TTC549 (cell line): ENCODE measurements at regions not wholly inside any gene's neighbourhood (a gene's known extent, or its start where the extent isn't known, plus 50 kb on each side); places are given as distances from the start of the nearest gene placed in this dataset.

Experiments
- FAIRE-seq: peaks from 2 replicates; lab custom pipeline; 2012; peaks lifted over from hg19 to GRCh38; lab: Jason Lieb, UNC

DNA sequence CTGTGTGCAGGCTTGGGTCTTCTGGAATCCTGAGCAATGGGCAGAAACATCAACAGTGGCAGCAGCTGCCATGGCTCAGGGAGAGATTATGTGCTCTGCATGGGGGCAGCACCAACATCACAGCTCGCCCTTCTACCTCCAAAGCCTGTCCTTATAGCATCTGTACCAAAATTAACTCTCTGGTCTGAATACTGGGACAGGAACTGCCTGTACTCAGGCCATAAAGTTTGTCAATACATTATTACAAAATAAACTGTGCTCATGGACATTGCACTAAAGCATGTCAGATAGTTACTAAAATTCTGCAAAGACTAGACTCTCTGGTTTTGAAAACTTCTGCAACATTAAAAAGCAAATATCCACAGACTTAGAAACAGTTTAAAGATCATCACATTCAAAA lies 91.6 kb downstream of the ZC3H11B start:
- no peak for FAIRE-seq

DNA sequence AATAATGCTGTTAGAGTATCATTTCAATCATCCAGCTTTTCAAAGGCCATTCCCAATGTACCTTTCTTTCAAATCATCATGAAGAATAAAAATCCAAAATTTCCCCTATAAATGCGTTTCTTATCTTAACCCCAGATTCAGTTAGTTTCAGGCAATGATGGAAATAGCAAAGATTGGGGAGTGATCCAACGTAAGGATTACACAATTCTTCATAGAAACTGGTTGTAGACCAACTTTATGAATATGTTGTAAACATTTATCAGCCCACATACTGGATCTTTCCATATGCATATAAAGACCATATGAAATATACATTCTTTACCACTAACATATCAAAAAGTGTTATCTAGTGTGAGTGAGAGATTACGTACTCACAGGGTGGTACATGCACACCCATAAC lies 92.7 kb downstream of the ZC3H11B start:
- no peak for FAIRE-seq

DNA sequence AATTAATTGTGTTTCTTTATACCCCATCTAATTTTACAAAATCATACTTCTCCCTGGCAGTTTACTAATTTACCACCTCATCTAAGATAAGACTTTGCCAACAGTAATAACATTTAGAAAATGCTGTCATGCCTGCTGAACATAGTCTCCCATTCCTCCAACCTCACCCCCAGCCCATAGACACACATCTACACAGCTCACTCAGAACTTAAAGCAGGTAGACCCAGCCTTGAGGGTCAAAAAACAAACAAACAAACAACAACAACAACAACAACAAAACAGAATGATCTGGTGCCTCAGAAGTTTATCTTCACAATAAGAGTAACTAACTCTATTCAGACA lies 94.0 kb downstream of the ZC3H11B start:
- FAIRE-seq: no peak

DNA sequence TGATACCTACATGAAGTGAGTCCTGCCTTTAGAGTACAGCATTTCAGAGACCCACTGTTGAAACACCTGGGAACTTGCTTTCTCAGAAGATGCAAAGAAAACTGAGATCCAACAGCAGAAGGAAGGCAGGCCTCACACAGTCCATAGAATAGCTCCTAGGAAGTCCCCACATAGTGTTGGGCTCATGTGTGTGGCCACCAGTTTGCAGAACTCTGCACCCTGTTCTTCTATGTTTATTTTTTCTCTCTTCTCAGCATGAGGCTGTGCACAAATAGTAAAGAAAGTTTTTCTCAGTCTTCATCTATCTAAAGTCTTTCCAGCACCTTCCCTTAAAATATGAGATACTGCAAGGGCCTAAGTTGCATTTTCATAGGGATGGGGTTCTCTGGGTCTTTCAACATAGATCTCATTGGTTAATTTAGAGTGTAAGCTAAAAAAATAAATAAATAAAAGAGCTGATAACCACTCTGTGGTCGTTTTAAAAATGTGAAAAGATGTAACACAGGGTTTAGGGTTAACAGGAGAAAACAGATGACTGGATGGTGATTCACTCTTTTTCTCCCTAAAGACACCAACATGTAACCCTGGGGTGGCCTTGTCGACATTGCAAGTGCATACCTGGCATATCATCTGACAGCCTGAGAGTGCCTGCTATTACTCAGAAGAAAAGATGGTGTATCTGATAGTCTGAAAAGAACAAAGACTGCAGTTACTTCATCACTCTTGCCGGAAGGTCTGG lies 94.6 kb downstream of the ZC3H11B start:
- no peak for FAIRE-seq

DNA sequence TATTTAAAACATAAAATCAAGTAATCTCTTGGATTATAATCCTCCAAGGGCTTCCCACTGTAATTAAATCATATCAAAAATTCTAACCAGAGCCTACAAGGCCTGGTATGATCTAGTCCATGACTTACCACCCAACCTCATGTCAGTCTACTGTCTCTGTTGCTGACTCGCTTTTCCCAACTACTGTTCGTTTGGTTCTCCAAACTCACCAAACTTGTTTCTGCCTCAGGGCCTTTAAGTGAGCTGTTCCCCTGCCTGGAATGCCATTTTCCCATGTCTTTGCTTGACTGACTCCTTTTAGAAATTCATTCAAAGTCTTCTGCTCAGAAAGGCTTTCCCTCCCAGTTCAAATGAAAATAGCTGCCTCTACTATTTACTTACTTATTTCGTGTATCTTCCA lies 95.9 kb downstream of the ZC3H11B start:
- FAIRE-seq: no peak

DNA sequence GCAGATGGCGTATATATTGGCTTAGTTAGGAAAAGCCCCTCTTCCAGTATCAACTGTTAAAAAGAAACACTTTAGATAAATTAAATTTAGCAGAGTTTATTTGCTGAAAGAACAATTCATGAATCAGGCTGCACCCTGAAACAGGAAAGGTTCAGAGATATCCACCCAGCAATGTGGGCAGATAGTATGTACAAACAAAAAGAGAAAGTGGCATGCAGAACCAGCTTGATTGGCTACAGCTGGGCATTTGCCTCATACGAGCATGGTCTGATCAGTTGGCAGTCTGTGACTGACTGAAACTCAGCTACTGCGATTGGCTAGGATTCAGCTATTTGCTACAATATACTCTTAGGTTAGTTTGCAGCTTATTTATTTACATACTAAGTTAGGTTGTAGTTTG lies 98.2 kb downstream of the ZC3H11B start:
- no peak for FAIRE-seq

DNA sequence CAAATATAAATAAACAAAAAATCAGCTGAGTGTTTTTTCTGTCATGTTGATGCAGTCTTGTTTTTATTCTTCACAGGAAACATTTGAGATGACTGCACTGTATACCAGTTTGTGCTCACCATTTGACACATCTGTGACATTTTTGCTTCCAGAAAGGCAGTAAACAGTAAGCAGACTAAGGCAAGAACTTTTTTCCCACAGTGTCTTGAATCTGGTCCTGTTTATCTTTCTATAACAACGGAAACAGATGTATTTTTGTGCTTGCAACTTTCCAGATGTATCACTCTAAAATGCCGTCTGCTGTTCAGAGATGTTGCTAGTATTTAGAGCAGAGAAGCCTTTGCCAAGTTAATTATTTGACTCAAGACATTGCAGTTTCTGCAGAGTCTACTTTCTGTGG lies 105.5 kb downstream of the ZC3H11B start:
- no peak for FAIRE-seq

DNA sequence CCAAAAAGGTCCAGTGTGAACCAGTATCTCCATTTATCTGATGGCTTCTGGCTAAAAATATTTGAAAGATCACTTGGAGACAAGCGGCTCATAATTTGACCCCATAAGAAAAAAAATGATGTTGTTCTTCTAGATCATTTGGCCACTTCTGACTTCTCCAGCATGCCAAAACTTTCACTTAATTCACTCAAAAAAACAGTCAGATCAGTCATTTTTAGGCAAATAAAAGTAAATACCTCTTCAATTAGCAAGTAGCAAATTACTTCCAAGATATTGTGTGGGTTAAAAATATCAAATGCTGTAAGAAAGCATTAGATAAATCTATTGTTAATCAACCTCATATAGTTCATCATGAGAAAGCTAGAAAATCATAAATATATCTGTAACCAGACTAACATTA lies 106.0 kb downstream of the ZC3H11B start:
- no peak for FAIRE-seq

DNA sequence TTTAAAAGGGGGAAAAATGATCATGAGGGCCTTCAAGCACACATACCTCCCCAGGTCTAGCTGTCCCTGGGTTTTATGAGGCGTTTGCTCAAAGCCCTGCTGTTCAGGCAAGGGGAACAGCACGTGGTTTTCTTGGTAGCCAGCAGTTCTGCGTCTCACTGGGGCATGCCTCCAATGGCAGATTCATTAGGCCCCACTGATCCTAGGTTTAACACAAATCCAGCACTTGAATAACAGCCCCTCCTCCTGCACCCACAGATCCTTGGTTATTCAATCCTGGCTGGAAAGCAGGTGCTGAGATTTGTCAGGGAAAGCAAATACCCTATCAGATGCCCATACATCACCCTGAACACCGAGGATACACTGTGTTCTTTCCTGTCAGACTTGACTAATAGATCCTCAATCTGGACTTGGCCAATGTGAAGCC lies 106.4 kb downstream of the ZC3H11B start:
- FAIRE-seq: no peak

DNA sequence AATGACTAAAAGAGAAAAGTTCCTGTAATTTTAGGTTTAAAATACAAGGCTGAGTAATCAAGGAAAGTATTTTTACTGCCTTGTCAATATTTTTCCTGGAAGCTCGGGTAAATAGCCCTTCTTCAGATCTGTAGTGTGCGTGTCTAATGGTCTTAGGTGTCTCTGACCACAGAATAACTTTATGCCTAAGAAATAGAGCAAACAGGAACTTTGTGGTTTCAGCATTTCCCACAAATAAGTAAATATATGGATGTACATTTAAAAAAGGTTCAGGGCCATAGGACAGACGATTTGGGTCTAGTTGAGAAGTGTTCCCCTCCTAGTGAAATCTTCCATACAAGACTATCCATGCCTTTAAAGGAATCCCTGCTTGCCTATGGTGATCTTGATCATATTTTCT lies 107.0 kb downstream of the ZC3H11B start:
- no peak for FAIRE-seq

DNA sequence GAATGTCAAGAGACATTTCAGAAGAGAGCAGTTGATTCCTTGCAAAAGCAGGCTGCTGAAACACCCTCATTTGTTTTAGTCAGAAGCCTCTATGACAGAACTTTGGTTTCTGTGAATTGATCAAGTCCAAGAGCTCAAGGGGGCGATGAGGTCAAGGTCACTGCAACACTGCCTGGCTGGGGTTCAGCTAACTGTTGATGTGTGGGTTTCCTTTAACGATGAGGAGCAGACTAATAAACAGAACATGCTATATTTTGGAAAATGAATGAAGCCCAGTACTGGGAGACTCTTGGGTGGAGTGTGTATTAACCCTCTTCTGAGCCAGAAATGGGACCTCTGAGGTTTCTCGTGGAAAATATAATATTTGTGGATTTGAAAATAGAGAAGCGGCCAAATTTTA lies 109.3 kb downstream of the ZC3H11B start:
- no peak for FAIRE-seq

DNA sequence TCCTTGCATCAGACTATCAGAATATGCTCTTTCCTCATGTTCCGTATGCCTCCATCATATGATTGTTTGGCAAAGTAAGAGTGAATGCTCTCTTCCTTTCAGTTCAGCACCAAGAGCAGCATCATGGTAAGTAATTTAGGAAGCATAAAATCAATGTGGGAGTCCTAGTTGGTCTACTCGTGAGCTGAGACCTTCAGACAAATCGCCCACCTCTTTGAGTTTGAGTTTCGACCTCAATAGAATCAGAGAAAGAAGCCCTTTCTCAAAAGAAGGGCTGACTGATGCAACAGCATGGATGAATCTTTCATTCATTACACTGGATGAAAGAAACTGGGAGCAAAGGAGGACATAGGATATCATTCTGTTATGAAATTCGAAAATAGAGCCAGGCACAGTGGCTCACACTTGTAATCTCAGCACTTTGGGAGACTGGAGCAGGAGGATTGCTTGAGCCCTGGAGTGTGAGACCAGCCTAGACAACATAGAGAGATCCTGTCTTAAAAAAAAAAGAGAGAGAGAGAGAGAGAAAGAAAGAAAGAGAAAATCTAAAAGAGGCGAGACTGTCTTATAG lies 112.5 kb downstream of the ZC3H11B start:
- no peak for FAIRE-seq

DNA sequence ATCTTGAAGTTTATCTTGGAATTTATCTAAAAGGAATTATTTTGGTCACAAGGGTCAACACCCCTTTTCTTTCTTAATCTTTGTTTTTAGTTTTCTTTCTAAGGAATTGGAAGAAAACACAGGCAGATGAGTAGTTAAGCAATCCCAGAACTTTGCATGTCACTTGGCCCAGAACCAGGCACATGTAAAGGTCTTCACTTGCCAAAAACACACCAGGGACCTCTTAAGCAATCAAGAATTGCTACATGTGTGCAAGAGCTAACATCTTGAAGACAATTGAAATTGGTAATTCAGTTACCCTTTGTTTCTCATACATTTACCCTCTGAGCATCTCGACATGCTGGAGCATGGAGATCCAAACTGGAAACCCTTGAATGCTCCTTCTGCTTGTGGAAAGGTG lies 114.2 kb downstream of the ZC3H11B start:
- FAIRE-seq: no peak

DNA sequence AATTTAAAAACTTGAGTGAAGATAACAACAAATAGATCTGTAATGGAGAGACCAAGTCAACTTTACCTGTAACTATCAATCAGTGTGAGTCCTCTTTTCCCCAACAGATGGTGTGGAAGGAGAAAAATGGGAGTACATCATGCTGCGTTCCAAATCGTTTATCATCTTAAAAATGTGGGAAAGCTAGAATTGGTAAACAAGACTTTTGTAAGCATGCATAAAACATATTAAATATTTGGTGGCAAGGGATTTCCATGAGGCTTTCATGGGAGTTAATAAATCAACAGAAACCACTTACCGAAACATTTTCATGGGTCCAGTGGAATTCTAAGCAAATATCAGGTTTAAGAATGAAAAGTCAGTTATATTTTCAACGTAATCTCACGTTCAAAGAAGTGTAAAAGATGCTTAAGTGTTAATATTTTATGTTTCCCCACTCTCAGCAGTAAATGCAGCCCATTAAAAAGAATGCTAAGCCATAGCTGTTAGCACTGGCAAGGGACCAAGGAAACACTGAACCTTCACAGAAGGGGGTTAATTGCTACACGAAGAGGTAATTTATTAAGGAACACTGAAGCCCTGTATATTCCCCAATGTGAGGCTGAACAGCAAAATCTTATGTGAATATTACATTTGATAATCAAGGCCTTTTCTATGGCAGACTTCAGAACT lies 117.0 kb downstream of the ZC3H11B start:
- FAIRE-seq: no peak

DNA sequence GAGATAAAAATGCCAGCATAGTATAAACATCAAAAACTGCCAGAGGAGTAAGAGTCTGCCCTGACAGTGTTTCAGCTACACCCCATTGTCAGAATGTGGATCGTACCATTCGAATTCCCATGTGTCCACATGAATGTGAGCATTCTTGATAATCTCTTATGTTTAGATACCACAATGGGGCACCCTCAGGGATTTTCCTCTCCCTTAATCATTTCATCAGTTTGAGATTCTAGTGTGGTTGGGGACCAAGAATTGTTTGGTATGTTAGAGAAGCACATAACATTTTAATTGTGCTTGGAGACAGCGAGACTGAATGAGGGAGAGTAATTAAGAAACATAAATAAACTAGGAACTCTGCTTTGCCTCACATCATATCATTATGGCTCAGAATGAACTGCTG lies 120.2 kb downstream of the ZC3H11B start:
- no peak for FAIRE-seq

DNA sequence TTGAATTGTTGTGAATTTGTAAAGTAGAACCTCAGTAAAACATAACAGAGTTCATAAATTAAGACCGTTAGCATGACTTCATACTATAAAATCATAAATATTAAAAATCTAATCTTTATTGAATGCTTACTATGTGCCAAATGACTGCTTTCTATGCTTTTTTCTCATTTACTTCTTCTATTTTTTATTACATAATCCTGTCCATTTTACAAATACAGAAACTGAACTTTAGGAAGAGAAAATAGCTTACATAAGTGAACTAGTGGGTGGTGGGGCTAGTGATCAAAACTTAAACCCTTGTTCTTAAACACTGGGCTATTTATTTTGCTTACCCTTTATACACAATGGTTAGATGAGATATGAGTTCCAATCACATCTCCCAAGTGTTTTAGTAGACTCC lies 122.3 kb downstream of the ZC3H11B start:
- FAIRE-seq: no peak

DNA sequence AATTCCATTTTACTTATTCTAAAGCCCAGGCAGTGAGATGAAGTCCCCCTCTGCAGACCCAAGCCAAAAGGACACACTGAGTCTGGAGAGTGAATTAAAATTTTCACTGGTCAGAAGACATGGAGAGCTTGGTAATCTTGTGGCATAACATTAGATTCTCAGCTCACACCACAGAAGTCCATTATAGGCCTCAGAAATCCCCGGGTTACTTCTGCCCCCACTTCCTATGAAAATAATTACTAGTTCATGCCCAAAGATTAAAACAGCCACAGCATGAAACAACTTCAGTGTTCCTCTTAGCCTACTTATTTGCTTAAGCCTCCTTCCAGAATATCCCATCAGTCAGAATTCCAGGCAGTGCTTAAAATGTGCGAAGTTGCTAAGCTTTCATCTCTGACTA lies 123.3 kb downstream of the ZC3H11B start:
- no peak for FAIRE-seq

DNA sequence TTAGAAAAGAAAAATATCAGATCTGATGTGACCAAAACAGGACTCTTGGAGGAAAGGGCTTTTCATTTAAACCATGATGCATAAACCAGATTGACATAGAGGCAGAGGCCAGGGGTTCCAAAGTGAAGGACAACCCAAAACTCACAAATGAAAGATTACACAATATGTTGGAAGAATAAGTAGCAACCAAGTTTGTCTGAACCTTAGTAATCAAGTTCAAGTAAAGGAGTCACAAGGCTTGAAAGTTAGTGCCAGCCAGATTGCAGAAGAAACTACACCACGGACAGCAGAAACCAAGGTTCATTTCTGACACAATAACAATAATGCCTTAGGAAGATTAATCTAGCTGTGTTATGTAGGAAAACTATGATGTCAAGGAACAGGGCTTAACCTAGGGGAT lies 124.6 kb downstream of the ZC3H11B start:
- no peak for FAIRE-seq

DNA sequence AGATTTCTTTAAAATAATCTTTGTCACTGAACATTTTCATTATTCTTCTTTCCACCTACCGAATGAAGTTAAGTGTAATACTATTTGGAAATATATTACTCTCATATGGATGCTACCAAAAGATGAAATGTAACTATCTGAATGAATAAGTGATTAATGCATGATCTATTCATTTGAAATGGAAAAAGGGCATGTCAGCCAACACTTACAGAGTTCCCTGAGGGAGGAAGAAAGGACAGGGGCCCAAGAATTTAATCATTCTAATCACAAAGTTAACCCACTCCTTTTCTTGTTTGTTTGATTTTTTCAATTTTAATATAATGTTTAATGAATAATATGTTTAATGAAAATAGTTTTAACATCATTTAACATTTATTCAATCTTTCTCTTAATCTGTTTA lies 129.4 kb downstream of the ZC3H11B start:
- FAIRE-seq: no peak

DNA sequence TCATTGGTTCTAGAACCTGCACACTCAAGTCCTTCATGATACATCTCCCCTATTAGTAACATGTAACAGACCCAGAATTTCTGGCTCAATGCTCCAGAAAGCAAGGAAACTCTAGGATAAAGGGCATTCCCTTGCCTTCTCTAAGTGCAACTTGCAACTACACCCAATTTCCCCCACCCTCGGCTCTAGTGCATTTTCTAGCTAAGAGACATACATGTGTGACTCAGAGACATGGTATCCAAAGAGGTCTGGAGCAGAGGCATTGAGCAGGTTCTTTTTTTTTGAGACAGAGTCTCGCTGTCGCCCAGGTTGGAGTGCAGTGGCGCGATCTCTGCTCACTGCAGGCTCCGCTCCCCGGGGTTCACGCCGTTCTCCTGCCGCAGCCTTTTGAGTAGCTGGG lies 132.9 kb downstream of the ZC3H11B start:
- no peak for FAIRE-seq

DNA sequence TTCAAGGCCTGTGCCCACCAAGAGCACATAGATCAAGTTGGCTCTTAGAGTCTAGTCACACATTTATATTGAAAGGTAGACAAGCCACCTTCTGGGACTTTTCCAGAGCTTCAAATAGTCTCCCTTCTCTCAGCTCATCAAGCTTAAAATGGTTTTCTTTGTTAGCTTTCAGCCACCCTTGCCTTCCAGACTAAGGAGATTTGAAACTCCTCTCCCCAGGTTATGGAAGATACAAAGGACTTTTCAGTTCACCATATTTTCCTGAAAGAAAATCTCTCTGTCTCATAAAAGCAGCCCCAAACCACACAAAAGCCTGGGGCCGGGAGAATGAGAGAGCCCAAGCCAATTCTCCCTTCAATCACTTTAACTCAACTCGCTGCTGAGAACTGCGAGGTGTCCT lies 134.1 kb downstream of the ZC3H11B start:
- FAIRE-seq: no peak

DNA sequence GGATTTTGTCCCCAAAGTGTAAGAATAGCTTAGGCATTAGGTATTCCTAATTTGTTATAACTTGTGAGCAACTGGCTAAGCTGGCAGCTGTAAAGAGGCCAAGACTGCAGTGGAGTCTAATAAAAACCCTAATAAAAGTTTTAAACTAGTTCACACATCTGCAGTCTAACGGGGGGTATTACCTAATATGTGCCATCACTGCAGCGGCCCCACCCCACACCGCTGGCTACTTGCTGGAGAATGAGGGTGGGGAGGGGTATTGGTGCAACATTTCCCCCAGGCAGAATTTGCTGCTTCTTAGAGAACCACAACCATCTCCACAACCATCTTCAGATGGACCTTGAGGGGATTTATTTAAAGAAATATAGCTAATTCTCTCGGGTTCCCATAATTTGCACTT lies 135.0 kb downstream of the ZC3H11B start:
- no peak for FAIRE-seq

DNA sequence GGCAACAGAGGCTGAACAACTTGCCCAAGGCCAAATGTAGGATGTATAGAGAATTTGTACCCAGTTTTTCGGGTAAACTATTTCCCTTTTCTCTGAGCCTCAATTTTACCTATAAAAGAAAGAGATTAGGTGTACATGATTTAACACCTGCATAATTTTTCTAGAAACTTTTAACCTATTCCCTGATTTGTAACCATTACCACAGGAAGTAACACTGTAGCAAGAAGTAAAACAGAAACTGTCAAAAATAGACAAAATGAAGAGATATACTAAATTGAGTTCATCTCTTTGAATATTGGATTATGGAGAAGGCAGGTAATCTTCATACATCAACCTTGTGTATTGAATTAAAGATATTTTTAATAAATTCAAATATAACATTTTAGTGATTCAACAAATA lies 136.2 kb downstream of the ZC3H11B start:
- no peak for FAIRE-seq

DNA sequence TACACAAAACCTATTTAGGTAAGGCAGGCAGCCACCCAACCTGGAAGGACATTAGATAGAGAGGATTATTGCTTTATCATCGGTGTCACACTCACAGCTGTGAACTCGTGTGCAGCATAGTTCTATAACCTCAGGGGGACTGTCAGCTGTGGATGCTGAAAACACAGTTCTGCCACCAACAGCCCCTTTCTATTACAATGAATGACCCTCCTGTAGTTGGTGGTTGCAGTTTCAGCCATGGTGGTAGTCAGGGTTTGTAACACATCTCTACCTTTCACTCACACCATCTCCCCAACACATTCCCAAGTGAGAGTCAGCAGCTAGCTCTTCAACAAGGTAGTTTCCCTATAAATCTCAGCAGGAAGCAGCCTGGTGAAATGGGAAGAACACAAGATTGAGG lies 136.8 kb downstream of the ZC3H11B start:
- no peak for FAIRE-seq
